Bronchial epithelial cell (primary cell): ENCODE measurements at regions not wholly inside any gene's neighbourhood (a gene's known extent, or its start where the extent isn't known, plus 50 kb on each side); places are given as distances from the start of the nearest gene placed in this dataset.

Experiments
- DNase-seq: peaks from one replicate; pipeline ENCODE4 v3.0.0-alpha.2; 2010; ENCODE audit warnings: low read depth
- FAIRE-seq: peaks from 2 replicates; lab custom pipeline; 2011; peaks lifted over from hg19 to GRCh38; lab: Jason Lieb, UNC
- H3K27me3 ChIP-seq: 2 replicates; pipeline ENCODE4 v1.5.1; 2011; ENCODE audit warnings: low read length; ENCODE audit not compliant: control insufficient read depth, insufficient read depth
- H3K36me3 ChIP-seq: 2 replicates; pipeline ENCODE4 v1.5.1; 2011; ENCODE audit warnings: low read length; ENCODE audit not compliant: control insufficient read depth, insufficient read depth
- H3K4me3 ChIP-seq: 2 replicates; pipeline ENCODE4 v1.5.1; 2011; ENCODE audit warnings: mild to moderate bottlenecking, low read depth, low read length, control low read depth
- TF ChIP-seq, protein P1 (sequence below): IDR thresholded peaks from 2 replicates; pipeline ENCODE4 v1.5.1; 2011; ENCODE audit warnings: mild to moderate bottlenecking, moderate library complexity, low read length, control low read depth, inconsistent platforms; ENCODE audit not compliant: insufficient read depth, severe bottlenecking

DNA sequence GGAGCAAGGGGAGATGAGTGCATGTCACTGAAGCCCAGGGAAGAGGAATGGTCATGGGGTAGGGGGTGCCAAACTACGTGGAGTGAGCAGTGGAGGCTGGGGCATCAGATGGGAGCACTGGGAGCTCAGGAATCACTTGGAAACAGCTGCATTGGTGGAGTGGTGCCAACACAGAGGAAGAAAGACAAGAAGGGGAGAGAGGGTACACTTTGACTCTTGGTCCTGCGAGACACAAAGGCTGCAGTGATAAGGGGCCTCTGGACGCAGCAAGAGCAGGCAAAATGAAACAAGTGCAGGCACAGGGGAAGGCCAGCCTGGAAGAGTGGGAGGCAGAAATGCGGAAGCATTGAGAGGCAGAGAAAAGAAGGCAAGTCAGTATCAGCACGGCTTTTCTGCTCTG is 134.7 kb upstream of the SMIM21 start:
- Histone ChIP-seq H3K36me3 (no peaks in the 10 kb centered on the region), H3K27me3 (no peaks in the 10 kb centered on the region), H3K4me3 (no peak overlapping the region)
- FAIRE-seq (no peak), DNase-seq (no peak)
- TF ChIP-seq, protein P1, sequence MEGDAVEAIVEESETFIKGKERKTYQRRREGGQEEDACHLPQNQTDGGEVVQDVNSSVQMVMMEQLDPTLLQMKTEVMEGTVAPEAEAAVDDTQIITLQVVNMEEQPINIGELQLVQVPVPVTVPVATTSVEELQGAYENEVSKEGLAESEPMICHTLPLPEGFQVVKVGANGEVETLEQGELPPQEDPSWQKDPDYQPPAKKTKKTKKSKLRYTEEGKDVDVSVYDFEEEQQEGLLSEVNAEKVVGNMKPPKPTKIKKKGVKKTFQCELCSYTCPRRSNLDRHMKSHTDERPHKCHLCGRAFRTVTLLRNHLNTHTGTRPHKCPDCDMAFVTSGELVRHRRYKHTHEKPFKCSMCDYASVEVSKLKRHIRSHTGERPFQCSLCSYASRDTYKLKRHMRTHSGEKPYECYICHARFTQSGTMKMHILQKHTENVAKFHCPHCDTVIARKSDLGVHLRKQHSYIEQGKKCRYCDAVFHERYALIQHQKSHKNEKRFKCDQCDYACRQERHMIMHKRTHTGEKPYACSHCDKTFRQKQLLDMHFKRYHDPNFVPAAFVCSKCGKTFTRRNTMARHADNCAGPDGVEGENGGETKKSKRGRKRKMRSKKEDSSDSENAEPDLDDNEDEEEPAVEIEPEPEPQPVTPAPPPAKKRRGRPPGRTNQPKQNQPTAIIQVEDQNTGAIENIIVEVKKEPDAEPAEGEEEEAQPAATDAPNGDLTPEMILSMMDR, result no peak

DNA sequence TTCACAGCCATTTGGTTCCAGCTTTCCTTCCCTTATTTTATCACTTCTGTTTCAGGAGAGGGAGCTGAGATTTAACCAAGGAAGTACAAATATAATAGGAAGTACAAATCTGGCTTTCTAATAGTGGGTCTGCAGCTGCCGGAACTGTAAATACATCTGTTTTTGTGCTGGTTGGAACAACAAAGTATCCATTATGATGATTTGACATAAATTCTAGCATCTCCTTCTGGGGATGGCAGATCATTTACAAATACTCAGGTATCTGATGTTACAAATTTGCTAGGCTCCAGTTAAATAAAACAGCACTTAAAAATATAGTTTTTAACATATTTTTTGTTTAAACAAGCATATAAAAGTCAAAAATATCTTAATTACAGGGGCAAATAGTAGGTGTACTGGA is 131.3 kb upstream of the SMIM21 start:
- Histone ChIP-seq H3K36me3 (no peaks in the 10 kb centered on the region), H3K27me3 (no peaks in the 10 kb centered on the region), H3K4me3 (no peak overlapping the region)
- FAIRE-seq (no peak), DNase-seq (no peak)
- TF ChIP-seq, protein P1, result no peak

DNA sequence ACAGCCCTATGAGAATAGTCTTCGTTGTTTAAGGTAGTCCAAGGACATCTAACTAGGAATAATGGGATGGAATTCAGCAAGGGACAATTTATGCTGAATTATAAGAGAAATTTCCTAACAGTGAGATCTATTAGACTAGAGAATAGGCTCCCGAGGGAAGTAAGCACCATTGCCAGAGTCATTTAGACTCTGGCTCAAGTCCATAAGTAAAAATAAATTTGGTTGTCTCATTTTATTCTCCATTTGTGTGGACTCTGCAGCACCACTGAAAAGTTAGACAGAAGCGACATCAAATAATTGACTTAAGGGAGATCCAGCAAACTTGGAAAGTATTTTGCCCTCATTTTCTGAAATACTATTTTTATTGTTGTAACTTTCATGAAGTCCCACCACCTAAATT is 129.3 kb upstream of the SMIM21 start:
- DNase-seq, result no peak
- Histone ChIP-seq H3K27me3 (no peaks in the 10 kb centered on the region), H3K4me3 (no peak overlapping the region), H3K36me3 (no peaks in the 10 kb centered on the region)
- FAIRE-seq, result no peak
- TF ChIP-seq, protein P1, result no peak

DNA sequence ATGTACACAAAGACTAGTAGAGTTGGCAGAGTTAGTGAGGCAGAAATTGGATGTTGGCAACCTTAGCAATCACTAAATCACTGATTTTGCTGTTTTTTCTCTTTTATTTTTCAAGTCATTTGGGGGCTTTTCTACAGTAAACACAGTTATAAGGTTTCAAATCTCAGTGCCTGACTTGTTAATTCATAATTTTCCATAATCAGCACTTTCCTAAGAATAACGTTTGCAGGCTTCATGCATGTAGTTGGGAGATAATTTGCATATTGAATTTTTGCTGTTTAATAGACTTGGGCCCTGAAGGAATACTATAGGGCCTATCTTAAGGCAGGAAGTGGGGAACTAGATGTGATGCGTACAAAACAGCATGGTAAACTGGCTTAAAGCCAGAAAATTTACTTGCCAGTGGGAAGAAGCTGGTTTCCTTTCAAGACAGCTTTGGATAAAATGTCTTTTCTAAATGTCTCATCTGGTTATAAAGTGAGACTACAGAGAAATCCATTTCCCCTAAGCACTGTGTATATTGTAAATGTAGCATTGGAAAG is 127.2 kb upstream of the SMIM21 start:
- H3K4me3 ChIP-seq, result no peak overlapping the region
- TF ChIP-seq, protein P1, result no peak
- H3K36me3 ChIP-seq, result no peaks in the 10 kb centered on the region
- FAIRE-seq (no peak), DNase-seq (no peak)
- no peaks in the 10 kb centered on the region for H3K27me3 ChIP-seq

DNA sequence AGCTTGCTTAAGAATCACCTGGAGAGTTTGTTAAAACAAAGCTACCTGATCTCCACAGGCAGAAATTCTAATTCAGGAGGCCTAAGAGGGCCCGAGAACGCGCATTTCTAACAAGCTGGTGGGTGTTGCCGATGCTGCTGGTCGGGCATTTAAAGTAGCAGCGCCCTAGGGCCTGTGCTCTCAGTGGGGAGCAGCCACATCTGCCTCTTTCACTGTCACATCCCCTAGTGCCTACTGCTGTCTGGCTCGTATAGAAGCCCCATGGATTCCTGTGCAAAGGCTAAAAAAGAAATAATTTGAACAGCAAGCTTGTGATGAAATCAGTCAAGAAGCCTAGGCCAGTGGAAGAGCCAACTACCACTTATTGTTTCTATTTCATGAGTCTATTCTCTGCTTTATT is 126.7 kb upstream of the SMIM21 start:
- TF ChIP-seq, protein P1, result no peak
- FAIRE-seq (no peak), DNase-seq (no peak)
- H3K36me3 ChIP-seq, result no peaks in the 10 kb centered on the region
- no peaks in the 10 kb centered on the region for H3K27me3 ChIP-seq
- H3K4me3 ChIP-seq, result no peak overlapping the region

DNA sequence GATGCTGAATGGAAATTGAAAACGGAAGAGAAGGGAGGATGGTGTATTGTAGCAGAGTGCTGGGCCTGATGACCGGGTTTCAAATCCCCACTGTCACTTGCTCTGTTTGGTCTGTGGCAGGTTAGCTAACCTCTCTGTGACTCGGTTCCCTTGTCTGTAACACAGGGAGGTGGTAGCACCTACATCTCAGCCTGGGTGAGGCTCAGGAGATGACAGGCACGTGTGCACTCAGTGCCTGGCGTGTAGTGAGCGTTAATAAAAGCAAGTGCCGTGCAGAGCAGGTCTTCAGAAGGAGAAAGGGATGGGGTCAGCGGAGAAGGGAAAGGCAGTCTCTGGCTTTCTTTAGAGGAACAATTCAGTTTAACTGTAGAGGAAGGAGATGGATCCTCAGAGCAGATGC is 125.5 kb upstream of the SMIM21 start:
- H3K27me3 ChIP-seq, result no peaks in the 10 kb centered on the region
- FAIRE-seq (no peak), DNase-seq (no peak)
- TF ChIP-seq, protein P1, result no peak
- H3K36me3 ChIP-seq, result no peaks in the 10 kb centered on the region
- no peak overlapping the region for H3K4me3 ChIP-seq
